SU-DHL-6 (cell line): ENCODE measurements at regions not wholly inside any gene's neighbourhood (a gene's known extent, or its start where the extent isn't known, plus 50 kb on each side); places are given as distances from the start of the nearest gene placed in this dataset.

Experiments used
- H2AFZ ChIP-seq: fragments of 200-600 bp; sonication (generic); 2 replicates; pipeline ENCODE4 v1.6.1; 2014; ENCODE audit warnings: low read depth, mild to moderate bottlenecking, moderate library complexity, mixed read lengths, antibody characterized with exemption, low read length; ENCODE audit not compliant: severe bottlenecking
- H3F3A ChIP-seq: fragments of 200-600 bp; shearing (Covaris generic); 2 replicates; pipeline ENCODE4 v1.6.0; 2016; ENCODE audit warnings: antibody characterized with exemption, mild to moderate bottlenecking; ENCODE audit not compliant: insufficient read depth
- H3K27ac ChIP-seq: fragments of 200-600 bp; sonication (generic); 2 replicates; pipeline ENCODE4 v1.5.1; 2016; ENCODE audit warnings: low read depth, mild to moderate bottlenecking, low read length, moderate library complexity, mixed read lengths
- H3K27me3 ChIP-seq: fragments of 200-600 bp; sonication (generic), shearing (Covaris generic); 2 replicates; pipeline ENCODE4 v1.6.0; 2014; ENCODE audit warnings: mild to moderate bottlenecking, low read length
- H3K36me3 ChIP-seq: fragments of 200-600 bp; sonication (generic); 2 replicates; pipeline ENCODE4 v1.6.1; 2014; ENCODE audit warnings: mild to moderate bottlenecking, low read length, mixed read lengths
- H3K4me2 ChIP-seq: fragments of 300-600, 200-600 bp; shearing (Covaris generic), sonication (generic); 2 replicates; pipeline ENCODE4 v1.6.0; 2014; ENCODE audit warnings: low read length, low read depth, mild to moderate bottlenecking; ENCODE audit not compliant: poor library complexity, severe bottlenecking
- H3K4me3 ChIP-seq: fragments of 200-600 bp; sonication (generic); 2 replicates; pipeline ENCODE4 v1.5.1; 2014; ENCODE audit warnings: antibody characterized with exemption, low read length, mild to moderate bottlenecking, mixed read lengths; ENCODE audit not compliant: insufficient read depth, poor library complexity, severe bottlenecking
- H3K79me2 ChIP-seq: fragments of 200-600 bp; sonication (generic); 2 replicates; pipeline ENCODE4 v1.6.1; 2014; ENCODE audit warnings: mild to moderate bottlenecking, low read length, moderate library complexity; ENCODE audit not compliant: insufficient read depth
- H3K9ac ChIP-seq: fragments of 200-600 bp; sonication (generic); 2 replicates; pipeline ENCODE4 v1.7.0; 2014; ENCODE audit warnings: mild to moderate bottlenecking, low read length
- H3K9me2 ChIP-seq: fragments of 200-600 bp; sonication (generic); replicated peaks from 2 replicates; pipeline ENCODE4 v1.6.1; 2014; ENCODE audit warnings: low read length; ENCODE audit not compliant: insufficient read depth
- H3K9me3 ChIP-seq: fragments of 200-600 bp; sonication (generic); 2 replicates; pipeline ENCODE4 v1.6.1; 2014; ENCODE audit warnings: low read length, mixed read lengths; ENCODE audit not compliant: insufficient read depth
- H4K20me1 ChIP-seq: fragments of 200-600 bp; sonication (generic); 2 replicates; pipeline ENCODE4 v1.6.1; 2014; ENCODE audit warnings: low read depth, mild to moderate bottlenecking, antibody characterized with exemption, low read length, moderate library complexity, mixed read lengths
- CTCF ChIP-seq: fragments of 200-600 bp; sonication (generic); IDR thresholded peaks from one replicate; pipeline ENCODE4 v1.5.1; 2017; ENCODE audit warnings: antibody characterized with exemption, mild to moderate bottlenecking, low read length, moderate library complexity; ENCODE audit not compliant: insufficient read depth, poor library complexity, severe bottlenecking
- EZH2phosphoT487 ChIP-seq: fragments of 200-600 bp; sonication (generic), shearing (Covaris generic); conservative IDR thresholded peaks from 2 replicates; pipeline ENCODE4 v1.6.1; 2018; ENCODE audit warnings: mild to moderate bottlenecking, antibody characterized with exemption, low read length, moderate library complexity, mixed read lengths

DNA sequence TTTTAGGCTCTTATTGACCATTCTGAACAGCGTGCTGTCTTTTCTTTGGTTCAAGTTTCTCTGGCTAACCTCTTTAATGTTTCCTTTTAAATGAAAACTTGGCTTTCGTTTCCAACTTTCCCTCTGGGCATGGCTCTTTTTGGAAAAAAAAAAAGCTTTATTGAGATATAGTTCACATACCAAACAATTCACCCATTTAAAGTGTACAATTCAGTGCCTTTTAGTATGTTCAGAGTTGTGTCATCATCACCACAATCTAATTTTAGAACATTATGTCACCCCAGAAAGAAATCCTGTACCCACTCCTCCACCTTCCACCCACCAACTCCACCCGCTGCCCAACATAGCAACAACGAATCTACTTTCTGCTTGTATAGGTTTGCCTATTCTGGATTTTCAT, 322.4 kb downstream of the ADCYAP1 start:
- Histone ChIP-seq H3K9me2 (no peaks in the 10 kb centered on the region), H3K27ac (no peak overlapping the region), H3K9ac (no peak overlapping the region), H3K36me3 (no peaks in the 10 kb centered on the region), H4K20me1 (no peaks in the 10 kb centered on the region), H3K27me3 (no peaks in the 10 kb centered on the region), H2AFZ (no peak overlapping the region), H3F3A (no peaks in the 10 kb centered on the region), H3K4me3 (no peak overlapping the region), H3K4me2 (no peak overlapping the region), H3K79me2 (no peaks in the 10 kb centered on the region), H3K9me3 (no peaks in the 10 kb centered on the region)
- no peak for TF ChIP-seq CTCF
- TF ChIP-seq EZH2phosphoT487: no peak

DNA sequence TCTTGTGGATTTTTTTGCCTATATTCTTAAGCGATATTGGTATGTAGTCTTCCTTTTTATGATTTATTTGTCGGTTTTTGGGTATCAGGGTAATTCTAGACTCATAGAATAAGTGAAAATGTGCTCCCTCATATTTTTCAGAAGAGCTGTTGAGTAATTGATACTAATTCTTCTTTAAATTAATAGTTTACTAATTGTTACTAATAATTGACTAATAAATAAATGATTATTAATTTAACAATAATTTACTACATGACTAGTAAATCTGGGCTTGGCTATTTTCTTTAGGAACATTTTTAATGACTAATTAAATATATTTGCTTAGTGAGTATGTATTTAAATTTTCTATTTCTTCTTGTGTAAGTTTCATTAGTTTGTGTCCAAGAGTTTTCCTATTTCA, 325.0 kb downstream of the ADCYAP1 start:
- Histone ChIP-seq H2AFZ (no peak overlapping the region), H3K36me3 (no peaks in the 10 kb centered on the region), H3K4me3 (no peak overlapping the region), H3K79me2 (no peaks in the 10 kb centered on the region), H4K20me1 (no peaks in the 10 kb centered on the region), H3F3A (no peaks in the 10 kb centered on the region), H3K4me2 (no peak overlapping the region), H3K9me3 (no peaks in the 10 kb centered on the region), H3K9ac (no peak overlapping the region), H3K27me3 (no peaks in the 10 kb centered on the region), H3K9me2 (no peaks in the 10 kb centered on the region), H3K27ac (no peak overlapping the region)
- TF ChIP-seq EZH2phosphoT487 (no peak), CTCF (no peak)

GRCh38 chr18:1232867-1233266, 328.2 kb downstream of the ADCYAP1 start:
- Histone ChIP-seq H3K4me2 (no peak overlapping the region), H3K36me3 (no peaks in the 10 kb centered on the region), H3K9ac (no peak overlapping the region), H3K9me2 (no peaks in the 10 kb centered on the region), H3K9me3 (no peaks in the 10 kb centered on the region), H3K27ac (no peak overlapping the region), H4K20me1 (no peaks in the 10 kb centered on the region), H3K27me3 (no peaks in the 10 kb centered on the region), H2AFZ (no peak overlapping the region), H3F3A (no peaks in the 10 kb centered on the region), H3K79me2 (no peaks in the 10 kb centered on the region), H3K4me3 (no peak overlapping the region)
- no peak for TF ChIP-seq EZH2phosphoT487

- H3K4me2 ChIP-seq: no peak overlapping the region
- H3F3A ChIP-seq: no peaks in the 10 kb centered on the region
- no peak overlapping the region for H3K27ac ChIP-seq
- H3K79me2 ChIP-seq: no peaks in the 10 kb centered on the region
- TF ChIP-seq EZH2phosphoT487 (no peak), CTCF (no peak)
- H3K9me3 ChIP-seq: no peaks in the 10 kb centered on the region
- H2AFZ ChIP-seq: no peak overlapping the region
- no peaks in the 10 kb centered on the region for H3K27me3 ChIP-seq
- no peaks in the 10 kb centered on the region for H3K9me2 ChIP-seq
- H4K20me1 ChIP-seq: no peaks in the 10 kb centered on the region
- no peak overlapping the region for H3K9ac ChIP-seq
- H3K36me3 ChIP-seq: no peaks in the 10 kb centered on the region
- H3K4me3 ChIP-seq: no peak overlapping the region
Observed at GRCh38 chr18:1240701-1241100, 336.0 kb downstream of the ADCYAP1 start.
